Esophagus muscularis mucosa (tissue), 4 donors: ENCODE measurements at regions not wholly inside any gene's neighbourhood (a gene's known extent, or its start where the extent isn't known, plus 50 kb on each side); places are given as distances from the start of the nearest gene placed in this dataset.

Source experiments
- DNase-seq: peaks from one replicate; pipeline ENCODE4 v3.0.0-alpha.2; 2017; ENCODE audit errors: extremely low spot score
- H3K27ac ChIP-seq, 4 donors: fragments of 200-600 bp; sonication (generic); replicated peaks in 1 of 4; 1 replicate in 3 of 4; 2 replicates in 1 of 4; pipeline ENCODE4 v1.5.1; 2016 to 2019; ENCODE audit warnings: mild to moderate bottlenecking in 1 of 4
- H3K27me3 ChIP-seq, 4 donors: fragments of 200-600 bp; sonication (generic); one replicate each; pipeline versions ENCODE4 v1.5.1 to v1.6.0; 2016 to 2019
- H3K36me3 ChIP-seq, 4 donors: fragments of 200-600 bp; sonication (generic); one replicate each; pipeline ENCODE4 v1.5.1; 2016 to 2019
- H3K4me1 ChIP-seq, 4 donors: fragments of 200-600 bp; sonication (generic); one replicate each; pipeline ENCODE4 v1.5.1; 2016 to 2019
- H3K4me3 ChIP-seq, 4 donors: fragments of 200-600 bp; sonication (generic); 1 replicate in 2 of 4; 2 replicates in 2 of 4; pipeline ENCODE4 v1.5.1; 2016 to 2019; ENCODE audit warnings: mild to moderate bottlenecking in 4 of 4, moderate library complexity in 1 of 4
- H3K9me3 ChIP-seq, 4 donors: fragments of 200-600 bp; sonication (generic); 1 replicate in 3 of 4; 2 replicates in 1 of 4; pipeline ENCODE4 v1.5.1; 2016 to 2019
- CTCF ChIP-seq, 3 experiments: fragments of 200-600 bp in 2 of 3; fragments of 450-650 bp in 1 of 3; sonication (generic) in 2 of 3; IDR thresholded peaks; one replicate each; pipeline ENCODE4 v1.5.1; 2017 to 2019; ENCODE audit warnings: antibody characterized with exemption in 3 of 3, mild to moderate bottlenecking in 2 of 3, moderate library complexity in 1 of 3
- EP300 ChIP-seq: sonication (generic); formaldehyde crosslinking; IDR thresholded peaks from one replicate; pipeline ENCODE4 v1.6.1; 2017; ENCODE audit warnings: antibody characterized with exemption
- POLR2A ChIP-seq: fragments of 450-650 bp; IDR thresholded peaks from one replicate; pipeline ENCODE4 v1.6.1; 2017; ENCODE audit warnings: antibody characterized with exemption, moderate library complexity, mild to moderate bottlenecking, low read depth
- POLR2AphosphoS5 ChIP-seq, 2 donors: sonication (generic); formaldehyde crosslinking; IDR thresholded peaks; one replicate each; pipeline ENCODE4 v1.6.1; 2017; ENCODE audit warnings: antibody characterized with exemption in 2 of 2
- WGBS: methylation state at CpG from one replicate; pipeline ENCODE4 v1.1.5; 2018; 5-methylcytosine and 5-hydroxymethylcytosine counted together
- intact Hi-C: fragments of 100-400 bp; cut with DNase I; formaldehyde crosslinking; loops from one replicate; pipeline ENCODE4 v1.15.1; 2023

- TF ChIP-seq POLR2AphosphoS5 (IDR thresholded peaks at IDR 0.05): no peak
- no peak for TF ChIP-seq EP300
- TF ChIP-seq CTCF (IDR thresholded peaks at IDR 0.05): no peak
- TF ChIP-seq POLR2A: no peak
- intact Hi-C loops: loop anchor here (10.0 kb wide), 2 partner anchors 1046 to 1076 kb away; no protein-coding TSS in a partner anchor
Observed at GRCh38 chrX:45329217-45329616, 128.5 kb upstream of the DIPK2B start.

GRCh38 chrX:45324941-45325340 lies 124.3 kb upstream of the DIPK2B start:
- WGBS: 75% methylated on average over 3 of the region's 3 CpGs
- Histone ChIP-seq H3K9me3 (no peaks in the 10 kb centered on the region), H3K4me1 (peaks cover 0 to 7% (median 6%) of the 10 kb centered on the region in 4 donors), H3K36me3 (no peaks in the 10 kb centered on the region), H3K4me3 (no peak overlapping the region), H3K27ac (no peak overlapping the region), H3K27me3 (no peaks in the 10 kb centered on the region)
- intact Hi-C loops: loop anchor here (5.0 to 10.0 kb wide), 3 partner anchors 187 to 1080 kb away; no protein-coding TSS in a partner anchor
- no peak for DNase-seq
- TF ChIP-seq POLR2AphosphoS5 (IDR thresholded peaks at IDR 0.05): no peak
- TF ChIP-seq CTCF (IDR thresholded peaks at IDR 0.05): no peak
- no peak for TF ChIP-seq EP300
- no peak for TF ChIP-seq POLR2A

More at GRCh38 chrX:45329217-45329616, 128.5 kb upstream of the DIPK2B start:
- Histone ChIP-seq H3K36me3 (no peaks in the 10 kb centered on the region), H3K4me1 (no peaks in the 10 kb centered on the region), H3K27me3 (no peaks in the 10 kb centered on the region), H3K4me3 (no peak overlapping the region), H3K27ac (no peak overlapping the region), H3K9me3 (no peaks in the 10 kb centered on the region)
- WGBS: 65% methylated on average over 1 of the region's 1 CpG
- DNase-seq: no peak

- no peaks in the 10 kb centered on the region for H3K9me3 ChIP-seq
- H3K27me3 ChIP-seq: no peaks in the 10 kb centered on the region
- H3K4me3 ChIP-seq: no peak overlapping the region
- 70% methylated on average over 3 of the region's 3 CpGs for WGBS
- no peak overlapping the region for H3K27ac ChIP-seq
- DNase-seq: no peak
- intact Hi-C loops: loop anchor here (2.0 to 10.0 kb wide), 4 partner anchors 189 to 1081 kb away; no protein-coding TSS in a partner anchor
- TF ChIP-seq CTCF (IDR thresholded peaks at IDR 0.05): no peak
- no peak for TF ChIP-seq POLR2AphosphoS5 (IDR thresholded peaks at IDR 0.05)
- TF ChIP-seq POLR2A: no peak
- TF ChIP-seq EP300: no peak
- no peaks in the 10 kb centered on the region for H3K36me3 ChIP-seq
- H3K4me1 ChIP-seq: peaks cover 0 to 7% (median 6%) of the 10 kb centered on the region in 4 donors
Observed at GRCh38 chrX:45323387-45323786, 122.7 kb upstream of the DIPK2B start.

- Histone ChIP-seq H3K4me3 (no peak overlapping the region), H3K27me3 (no peaks in the 10 kb centered on the region), H3K36me3 (no peaks in the 10 kb centered on the region), H3K9me3 (no peaks in the 10 kb centered on the region), H3K27ac (no peak overlapping the region), H3K4me1 (peaks cover 0 to 7% (median 6%) of the 10 kb centered on the region in 4 donors)
- TF ChIP-seq POLR2A: no peak
- no peak for TF ChIP-seq POLR2AphosphoS5 (IDR thresholded peaks at IDR 0.05)
- TF ChIP-seq CTCF (IDR thresholded peaks at IDR 0.05): no peak
- TF ChIP-seq EP300: no peak
- no peak for DNase-seq
- intact Hi-C loops: loop anchor here (2.0 to 10.0 kb wide), 4 partner anchors 189 to 1082 kb away; no protein-coding TSS in a partner anchor
Observed at GRCh38 chrX:45322820-45323219, 122.1 kb upstream of the DIPK2B start.

GRCh38 chrX:45322382-45322781 lies 121.7 kb upstream of the DIPK2B start:
- WGBS: 12% methylated on average over 2 of the region's 2 CpGs
- DNase-seq: no peak
- H3K4me1 ChIP-seq: peaks cover 0 to 7% (median 6%) of the 10 kb centered on the region in 4 donors
- intact Hi-C loops: loop anchor here (2.0 to 10.0 kb wide), 4 partner anchors 190 to 1082 kb away; no protein-coding TSS in a partner anchor
- H3K4me3 ChIP-seq: no peak overlapping the region
- no peaks in the 10 kb centered on the region for H3K9me3 ChIP-seq
- TF ChIP-seq CTCF (IDR thresholded peaks at IDR 0.05) (peak; percentile 44 to 58 (median 54)), POLR2AphosphoS5 (IDR thresholded peaks at IDR 0.05) (peak in 1 of 2 donors; percentile 46), POLR2A (no peak), EP300 (no peak)
- H3K27ac ChIP-seq: no peak overlapping the region
- no peaks in the 10 kb centered on the region for H3K36me3 ChIP-seq
- no peaks in the 10 kb centered on the region for H3K27me3 ChIP-seq
